OCI-LY3 (cell line): ENCODE measurements at regions not wholly inside any gene's neighbourhood (a gene's known extent, or its start where the extent isn't known, plus 50 kb on each side); places are given as distances from the start of the nearest gene placed in this dataset.

Experiments used
- EZH2phosphoT487 ChIP-seq: fragments of 200-600 bp; shearing (Covaris generic); IDR thresholded peaks from 2 replicates; pipeline ENCODE4 v1.6.1; 2018; ENCODE audit warnings: antibody characterized with exemption, mixed run types, low read depth
- TF ChIP-seq, protein P1 (sequence below): fragments of 200-600, 300-600 bp; sonication (generic); IDR thresholded peaks from 2 replicates; pipeline ENCODE4 v1.5.1; 2014; ENCODE audit warnings: antibody characterized with exemption, low read length, low read depth

DNA sequence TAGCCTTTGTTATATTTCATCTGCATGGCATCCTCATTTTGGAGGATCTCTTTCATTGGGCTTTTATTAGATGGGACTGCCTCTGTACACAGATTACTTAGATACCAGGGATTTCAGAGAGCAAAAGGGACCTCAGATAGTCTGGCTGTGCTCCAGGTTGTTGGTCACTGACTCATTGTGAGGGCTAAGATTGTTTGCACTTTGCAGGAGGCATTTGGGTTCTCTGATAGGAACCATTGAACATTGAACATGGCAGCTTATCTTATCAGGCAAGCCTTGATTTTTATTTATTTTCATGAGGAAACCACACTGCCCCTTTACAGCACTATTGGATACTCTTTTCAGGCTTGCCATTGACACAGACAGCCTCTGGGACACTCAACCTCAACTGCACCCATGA, 766.9 kb upstream of the TSPY4 start:
- TF ChIP-seq, protein P1, sequence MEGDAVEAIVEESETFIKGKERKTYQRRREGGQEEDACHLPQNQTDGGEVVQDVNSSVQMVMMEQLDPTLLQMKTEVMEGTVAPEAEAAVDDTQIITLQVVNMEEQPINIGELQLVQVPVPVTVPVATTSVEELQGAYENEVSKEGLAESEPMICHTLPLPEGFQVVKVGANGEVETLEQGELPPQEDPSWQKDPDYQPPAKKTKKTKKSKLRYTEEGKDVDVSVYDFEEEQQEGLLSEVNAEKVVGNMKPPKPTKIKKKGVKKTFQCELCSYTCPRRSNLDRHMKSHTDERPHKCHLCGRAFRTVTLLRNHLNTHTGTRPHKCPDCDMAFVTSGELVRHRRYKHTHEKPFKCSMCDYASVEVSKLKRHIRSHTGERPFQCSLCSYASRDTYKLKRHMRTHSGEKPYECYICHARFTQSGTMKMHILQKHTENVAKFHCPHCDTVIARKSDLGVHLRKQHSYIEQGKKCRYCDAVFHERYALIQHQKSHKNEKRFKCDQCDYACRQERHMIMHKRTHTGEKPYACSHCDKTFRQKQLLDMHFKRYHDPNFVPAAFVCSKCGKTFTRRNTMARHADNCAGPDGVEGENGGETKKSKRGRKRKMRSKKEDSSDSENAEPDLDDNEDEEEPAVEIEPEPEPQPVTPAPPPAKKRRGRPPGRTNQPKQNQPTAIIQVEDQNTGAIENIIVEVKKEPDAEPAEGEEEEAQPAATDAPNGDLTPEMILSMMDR, result no peak
- no peak for TF ChIP-seq EZH2phosphoT487
